ENCODE measurements at regions not wholly inside any gene's neighbourhood (a gene's known extent, or its start where the extent isn't known, plus 50 kb on each side); places are given as distances from the start of the nearest gene placed in this dataset.

DNA sequence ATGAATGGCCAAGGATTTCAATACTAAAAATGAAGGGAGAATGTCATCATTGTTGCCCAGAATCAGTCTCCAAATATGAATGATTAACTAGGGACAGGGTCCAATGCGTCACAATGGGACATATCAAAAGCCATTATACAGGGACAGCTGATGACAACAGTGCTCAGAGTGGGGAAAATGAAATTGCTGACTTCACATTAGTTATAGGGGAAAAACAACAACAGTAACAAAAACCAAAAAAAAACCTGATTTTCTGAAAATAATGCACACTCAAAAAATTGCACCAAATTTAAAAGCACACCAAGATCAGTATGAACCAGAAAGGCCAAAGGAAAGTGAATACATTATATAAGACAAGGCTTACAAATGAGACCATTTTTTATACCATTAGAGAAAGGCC lies 353.2 kb upstream of the SOX5 start:
- no peak overlapping the region for H3K27ac Mint-ChIP-seq
- no peaks in the 10 kb centered on the region for H3K4me1 Mint-ChIP-seq (ENCODE audit: low read depth)
- no peak overlapping the region for H3K4me3 Mint-ChIP-seq
- H3K36me3 Mint-ChIP-seq (ENCODE audit: low read depth) = no peaks in the 10 kb centered on the region
- ATAC-seq (no peak), DNase-seq (no peak)
- TF ChIP-seq, protein P1, sequence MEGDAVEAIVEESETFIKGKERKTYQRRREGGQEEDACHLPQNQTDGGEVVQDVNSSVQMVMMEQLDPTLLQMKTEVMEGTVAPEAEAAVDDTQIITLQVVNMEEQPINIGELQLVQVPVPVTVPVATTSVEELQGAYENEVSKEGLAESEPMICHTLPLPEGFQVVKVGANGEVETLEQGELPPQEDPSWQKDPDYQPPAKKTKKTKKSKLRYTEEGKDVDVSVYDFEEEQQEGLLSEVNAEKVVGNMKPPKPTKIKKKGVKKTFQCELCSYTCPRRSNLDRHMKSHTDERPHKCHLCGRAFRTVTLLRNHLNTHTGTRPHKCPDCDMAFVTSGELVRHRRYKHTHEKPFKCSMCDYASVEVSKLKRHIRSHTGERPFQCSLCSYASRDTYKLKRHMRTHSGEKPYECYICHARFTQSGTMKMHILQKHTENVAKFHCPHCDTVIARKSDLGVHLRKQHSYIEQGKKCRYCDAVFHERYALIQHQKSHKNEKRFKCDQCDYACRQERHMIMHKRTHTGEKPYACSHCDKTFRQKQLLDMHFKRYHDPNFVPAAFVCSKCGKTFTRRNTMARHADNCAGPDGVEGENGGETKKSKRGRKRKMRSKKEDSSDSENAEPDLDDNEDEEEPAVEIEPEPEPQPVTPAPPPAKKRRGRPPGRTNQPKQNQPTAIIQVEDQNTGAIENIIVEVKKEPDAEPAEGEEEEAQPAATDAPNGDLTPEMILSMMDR (IDR thresholded peaks at IDR 0.05) = no peak
- H3K27me3 Mint-ChIP-seq = no peaks in the 10 kb centered on the region
- no peaks in the 10 kb centered on the region for H3K9me3 Mint-ChIP-seq
- CTCF ChIA-PET = no interaction called here
- intact Hi-C loops (cut with micrococcal nuclease) = no loop called here
- POLR2A ChIA-PET = no interaction called here

DNA sequence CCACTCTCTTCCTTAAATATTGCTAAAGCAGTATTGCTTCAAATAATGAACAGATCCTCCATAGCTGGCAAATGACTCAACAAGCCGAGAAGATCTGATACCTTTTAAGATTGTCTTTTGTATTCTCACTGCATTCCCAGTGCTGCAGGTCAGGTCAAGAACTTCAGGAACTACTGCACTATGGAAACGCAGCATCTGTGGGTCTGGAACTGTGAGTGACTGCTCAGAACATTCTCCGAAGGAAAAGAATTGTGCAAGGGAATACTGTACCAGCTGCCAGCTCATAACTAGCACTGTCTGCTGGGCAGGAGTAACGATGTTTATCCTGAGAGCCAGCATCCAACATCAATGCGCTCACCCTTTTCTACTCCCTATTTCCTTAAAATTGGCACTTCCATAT lies 348.0 kb upstream of the SOX5 start:
- no peaks in the 10 kb centered on the region for H3K27me3 Mint-ChIP-seq
- intact Hi-C loops (cut with micrococcal nuclease) = no loop called here
- H3K27ac Mint-ChIP-seq = no peak overlapping the region
- ChIA-PET POLR2A (no interaction called here), CTCF (no interaction called here)
- TF ChIP-seq, protein P1 (IDR thresholded peaks at IDR 0.05) = no peak
- ATAC-seq (no peak), DNase-seq (no peak)
- H3K9me3 Mint-ChIP-seq = no peaks in the 10 kb centered on the region
- no peaks in the 10 kb centered on the region for H3K4me1 Mint-ChIP-seq (ENCODE audit: low read depth)
- no peak overlapping the region for H3K4me3 Mint-ChIP-seq
- H3K36me3 Mint-ChIP-seq (ENCODE audit: low read depth) = no peaks in the 10 kb centered on the region

DNA sequence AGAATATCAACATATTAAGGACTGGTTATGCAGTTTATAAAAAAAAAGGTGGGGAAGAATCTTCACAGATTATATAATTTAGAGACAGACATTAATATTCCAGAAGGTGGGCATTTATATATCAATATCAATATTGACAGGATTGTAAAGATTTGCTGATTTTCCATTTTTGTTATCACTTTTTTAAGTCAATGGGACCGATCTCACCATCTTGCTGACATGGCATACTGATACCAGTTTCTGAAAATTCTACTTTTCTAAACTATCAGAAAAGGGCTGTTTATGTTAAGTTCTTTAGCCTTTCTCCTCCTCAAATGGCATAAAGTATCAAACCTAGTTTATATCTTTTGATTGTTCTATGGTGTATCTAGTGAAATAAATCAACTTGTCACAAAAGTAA lies 344.1 kb upstream of the SOX5 start:
- Mint-ChIP-seq H3K27ac (no peak overlapping the region), H3K27me3 (no peaks in the 10 kb centered on the region), H3K4me1 (ENCODE audit: low read depth) (no peaks in the 10 kb centered on the region), H3K36me3 (ENCODE audit: low read depth) (no peaks in the 10 kb centered on the region), H3K4me3 (no peak overlapping the region), H3K9me3 (no peaks in the 10 kb centered on the region)
- ChIA-PET CTCF (no interaction called here), POLR2A (no interaction called here)
- ATAC-seq = no peak
- TF ChIP-seq, protein P1 (IDR thresholded peaks at IDR 0.05) = no peak
- intact Hi-C loops (cut with micrococcal nuclease) = no loop called here
- no peak for DNase-seq

DNA sequence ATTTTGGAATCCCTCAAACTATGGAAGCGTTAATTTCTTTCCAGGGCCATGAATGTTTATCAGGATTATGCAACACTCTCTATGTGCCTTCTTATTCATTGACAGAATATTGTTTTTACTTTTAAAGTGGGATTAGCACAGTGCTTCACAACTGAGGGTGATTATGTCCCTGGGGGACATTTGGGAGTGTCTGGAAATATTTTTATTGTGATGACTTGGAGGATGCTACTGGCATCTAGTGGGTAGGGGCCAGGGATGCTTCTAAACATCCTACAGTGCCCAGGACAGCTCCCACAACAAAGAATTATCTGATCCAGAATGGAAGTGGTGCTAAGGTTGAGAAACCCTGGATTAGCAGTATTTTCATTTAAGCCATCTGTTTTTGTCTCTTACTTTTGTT lies 338.5 kb upstream of the SOX5 start:
- Mint-ChIP-seq H3K4me3 (no peak overlapping the region), H3K36me3 (ENCODE audit: low read depth) (no peaks in the 10 kb centered on the region), H3K27me3 (no peaks in the 10 kb centered on the region), H3K27ac (no peak overlapping the region), H3K9me3 (no peaks in the 10 kb centered on the region), H3K4me1 (ENCODE audit: low read depth) (no peaks in the 10 kb centered on the region)
- ATAC-seq (no peak), DNase-seq (no peak)
- ChIA-PET POLR2A (no interaction called here), CTCF (no interaction called here)
- intact Hi-C loops (cut with micrococcal nuclease) = no loop called here
- TF ChIP-seq, protein P1 (IDR thresholded peaks at IDR 0.05) = no peak

DNA sequence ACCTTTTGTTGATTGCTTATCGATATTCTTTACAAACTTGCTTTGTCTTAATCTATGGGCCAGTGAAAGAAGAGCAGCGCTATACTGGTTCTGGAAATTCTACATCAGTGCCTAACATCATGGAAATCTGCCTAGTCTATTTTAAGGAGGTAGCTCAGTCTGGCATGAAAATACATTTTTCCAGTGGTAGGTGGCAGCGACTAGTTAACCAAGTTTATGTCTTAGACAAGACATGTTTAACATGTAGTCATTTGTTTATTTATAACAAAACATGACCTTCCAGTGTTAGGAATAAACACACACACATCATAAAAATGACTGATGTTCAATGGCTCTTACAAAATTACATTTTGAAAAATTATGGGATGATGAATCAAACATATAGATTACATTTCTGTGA lies 336.0 kb upstream of the SOX5 start:
- Mint-ChIP-seq H3K9me3 (no peaks in the 10 kb centered on the region), H3K4me3 (no peak overlapping the region), H3K36me3 (ENCODE audit: low read depth) (no peaks in the 10 kb centered on the region), H3K27ac (no peak overlapping the region), H3K27me3 (no peaks in the 10 kb centered on the region), H3K4me1 (ENCODE audit: low read depth) (no peaks in the 10 kb centered on the region)
- intact Hi-C loops (cut with micrococcal nuclease) = no loop called here
- TF ChIP-seq, protein P1 (IDR thresholded peaks at IDR 0.05) = no peak
- DNase-seq (no peak), ATAC-seq (no peak)
- ChIA-PET POLR2A (interaction anchor here (0.7 kb wide), 1 partner anchor 260 kb away, joined by 3 read pairs; no protein-coding TSS in a partner anchor), CTCF (no interaction called here)
